Posterior vena cava (tissue), 2 donors: ENCODE measurements at regions not wholly inside any gene's neighbourhood (a gene's known extent, or its start where the extent isn't known, plus 50 kb on each side); places are given as distances from the start of the nearest gene placed in this dataset.

Source experiments
- DNase-seq: peaks from one replicate; pipeline ENCODE4 v3.0.0-alpha.2; 2020; ENCODE audit warnings: low spot score
- intact Hi-C, 2 donors: fragments of 100-400 bp; cut with DNase I; formaldehyde crosslinking; loops; one replicate each; pipeline versions ENCODE4 v1.14.1 to v1.14.2; 2022 to 2023
- donor health status: DM: yes; HTN: yes; CAD: no.
- donor health status: DM: yes; HTN: yes; CAD: no.

DNA sequence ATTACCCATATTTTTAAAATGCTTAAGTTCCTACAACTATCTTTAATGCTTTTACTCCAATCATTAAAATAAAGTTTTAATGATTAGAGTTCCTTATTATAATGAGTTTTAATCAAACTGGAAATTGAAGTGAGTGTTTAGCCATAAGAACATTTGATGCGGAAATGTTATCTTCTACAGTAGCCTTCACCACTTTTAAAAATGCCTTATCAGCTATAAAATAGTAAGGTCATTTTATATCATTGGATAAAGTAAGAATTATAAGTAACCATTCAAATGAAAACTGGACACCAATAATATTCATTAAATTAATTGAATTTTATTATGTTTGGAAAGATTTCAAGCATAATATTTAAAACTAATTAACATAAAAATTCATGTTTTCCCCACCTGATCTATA, 825.0 kb upstream of the ROBO1 start:
- DNase-seq: no peak
- intact Hi-C loops: no loop called here

DNA sequence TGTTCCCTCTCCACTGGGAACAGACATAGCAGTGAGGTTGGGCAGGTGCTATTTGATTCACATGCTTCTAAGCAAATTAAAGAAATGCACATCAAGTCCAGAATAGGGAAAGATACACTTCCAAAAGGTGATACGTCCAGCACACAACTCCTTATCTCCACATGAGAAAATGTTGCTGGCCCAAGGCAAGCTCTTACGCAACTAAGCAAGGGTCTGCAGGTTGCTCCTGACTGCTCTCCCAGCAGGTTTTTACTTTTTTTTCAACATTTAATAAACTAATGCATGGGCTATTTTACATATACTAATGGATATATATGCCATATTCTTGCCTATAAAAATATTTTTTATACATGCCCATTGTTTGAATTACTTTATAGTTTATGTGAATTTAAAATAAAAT, 818.5 kb upstream of the ROBO1 start:
- intact Hi-C loops: no loop called here
- DNase-seq: no peak

DNA sequence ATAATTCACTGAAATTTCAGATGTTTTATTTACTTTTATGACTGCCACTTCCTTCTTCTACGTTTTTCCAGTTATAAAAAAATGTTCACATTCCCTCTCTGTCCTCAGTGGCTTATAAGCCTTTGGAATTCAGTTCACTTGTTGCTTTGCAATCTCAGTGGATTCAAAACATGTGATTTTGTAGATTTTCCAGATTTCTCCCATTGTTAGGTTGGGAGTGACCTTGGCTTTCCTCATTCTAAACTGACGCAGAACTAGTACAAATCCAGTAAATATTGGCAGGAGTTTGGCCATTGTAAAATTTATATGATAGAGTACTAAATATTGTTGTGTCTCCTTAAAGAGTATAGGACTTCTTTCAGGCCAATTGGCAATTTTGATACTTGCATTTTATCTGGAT, 812.3 kb upstream of the ROBO1 start:
- DNase-seq: no peak
- intact Hi-C loops: no loop called here

DNA sequence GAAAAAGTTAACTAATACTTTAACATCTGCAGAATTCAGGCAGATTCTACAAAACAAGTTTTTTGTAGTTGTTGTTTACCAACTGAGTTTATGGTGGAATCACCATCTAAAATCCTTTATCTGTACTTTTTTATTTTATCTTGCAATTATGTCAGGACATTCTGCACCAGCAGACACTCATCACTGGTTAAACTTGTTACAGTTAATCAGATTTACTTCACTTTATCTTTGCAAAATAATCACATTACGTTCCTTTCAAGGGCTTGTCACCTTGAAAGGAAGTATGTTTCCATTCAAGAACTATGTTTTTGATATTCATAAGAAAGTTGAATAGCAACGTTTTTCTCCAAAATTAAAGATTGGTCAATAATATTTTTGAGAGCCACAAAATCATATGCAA, 796.6 kb upstream of the ROBO1 start:
- intact Hi-C loops: no loop called here
- DNase-seq: no peak

DNA sequence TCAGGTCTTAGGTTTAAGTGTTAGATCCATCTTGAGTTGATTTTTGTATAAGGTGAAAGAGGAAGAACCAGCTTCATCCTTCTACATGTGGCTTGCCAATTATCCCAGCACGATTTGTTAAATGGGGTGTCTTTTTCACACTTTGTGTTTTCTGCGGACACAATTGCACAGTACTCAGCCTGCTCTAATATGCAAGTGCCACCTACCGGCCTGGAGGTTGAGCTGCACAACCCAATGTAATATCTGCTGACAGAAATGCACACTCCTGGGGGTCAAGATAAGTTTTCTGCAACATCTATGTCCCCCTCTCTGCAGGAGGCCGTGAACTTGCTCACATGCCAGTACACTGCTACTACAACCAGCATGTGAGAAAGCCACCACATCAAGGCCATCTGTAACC, 791.9 kb upstream of the ROBO1 start:
- no peak for DNase-seq
- intact Hi-C loops: no loop called here

DNA sequence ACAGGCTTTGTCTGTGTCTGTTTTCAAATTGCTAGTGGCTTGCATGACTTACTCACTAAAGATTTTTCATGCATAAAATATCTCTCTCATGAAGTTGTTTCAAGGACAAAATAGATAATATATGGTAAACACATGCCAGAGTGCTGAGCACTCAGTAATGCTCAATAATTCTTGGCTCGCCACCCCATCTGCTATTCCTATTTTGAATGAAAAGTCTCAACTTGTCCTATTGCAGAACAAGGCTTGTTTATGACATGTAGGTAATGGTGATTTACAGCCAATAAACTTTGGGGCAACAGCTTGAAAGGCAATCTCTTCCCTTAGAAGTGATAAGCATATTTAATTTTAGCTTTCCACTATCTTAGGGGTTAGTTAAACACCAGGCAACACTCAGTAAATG, 789.0 kb upstream of the ROBO1 start:
- DNase-seq: no peak
- intact Hi-C loops: no loop called here

DNA sequence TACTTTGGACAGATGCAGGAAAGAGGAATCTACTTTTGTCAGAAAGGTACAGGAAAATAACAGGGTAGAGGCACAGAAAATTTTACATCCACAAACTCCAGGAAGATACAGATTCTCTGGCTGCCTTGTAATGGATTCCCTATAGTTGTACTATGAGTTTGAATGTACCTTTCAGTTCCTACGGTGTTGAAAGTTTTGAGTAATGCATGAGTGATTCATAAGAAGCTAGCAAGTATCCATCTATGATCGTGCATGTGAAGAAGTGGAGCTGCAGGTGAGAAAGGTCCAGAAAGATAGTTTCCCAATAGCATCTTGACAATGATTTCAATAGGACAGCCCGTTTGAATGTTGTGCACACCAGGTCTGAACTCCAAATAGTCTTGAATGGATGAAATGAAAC, 786.5 kb upstream of the ROBO1 start:
- DNase-seq: no peak
- intact Hi-C loops: no loop called here

DNA sequence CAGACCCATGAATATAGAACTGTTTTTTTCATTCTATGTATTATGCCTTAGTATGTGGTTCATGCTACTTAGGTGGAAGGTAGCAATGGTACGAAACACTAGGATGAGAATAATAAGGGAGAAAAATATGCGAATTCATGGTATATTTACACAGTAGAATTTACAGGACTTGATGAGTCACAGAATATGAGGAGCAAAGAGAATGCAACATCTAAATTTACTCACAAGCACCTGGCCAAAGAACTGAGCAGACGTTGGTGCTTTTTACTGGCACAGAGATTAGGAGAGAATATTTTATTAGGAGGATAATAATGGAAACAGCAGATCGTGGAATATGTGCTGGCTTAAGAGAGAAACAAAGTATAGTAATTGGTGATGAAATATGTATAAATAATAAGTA, 785.4 kb upstream of the ROBO1 start:
- DNase-seq: no peak
- intact Hi-C loops: no loop called here

DNA sequence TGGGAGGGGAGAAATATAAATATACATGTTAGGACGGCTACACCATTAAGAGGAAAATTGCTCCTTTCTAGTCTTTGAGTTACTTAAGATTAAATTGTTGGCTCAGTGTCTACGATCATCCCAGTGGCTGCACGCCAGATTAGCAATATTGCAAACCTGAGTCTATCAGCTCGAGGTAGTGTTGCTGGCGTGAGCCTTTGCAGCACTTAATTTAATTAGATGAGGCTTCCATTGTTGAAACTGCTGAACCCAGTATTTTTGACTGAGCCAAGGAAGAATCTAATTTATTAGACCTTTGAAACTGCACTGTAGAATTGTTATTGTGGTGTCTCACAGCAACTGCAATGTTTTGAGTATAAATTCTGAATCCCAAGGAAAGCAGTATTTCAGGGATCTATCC, 782.4 kb upstream of the ROBO1 start:
- no peak for DNase-seq
- intact Hi-C loops: no loop called here

DNA sequence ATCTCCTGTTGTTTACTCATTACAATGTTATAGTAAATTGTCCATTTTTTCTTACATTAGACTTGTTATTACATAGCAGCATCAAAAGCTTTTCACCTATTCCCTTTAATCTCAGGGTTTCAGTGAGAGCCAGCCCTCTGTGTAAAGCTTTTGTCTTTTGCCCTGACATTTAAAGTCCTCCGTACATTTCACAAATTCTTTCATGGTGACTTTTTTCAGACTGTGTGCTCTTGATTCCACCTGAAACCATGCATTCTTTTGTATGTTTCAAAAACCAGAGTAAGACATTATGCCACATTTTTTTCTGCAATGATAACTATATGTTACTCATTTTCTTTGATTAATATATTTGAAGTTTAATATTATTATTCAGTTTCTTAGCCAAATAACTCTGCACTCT, 781.4 kb upstream of the ROBO1 start:
- intact Hi-C loops: no loop called here

DNA sequence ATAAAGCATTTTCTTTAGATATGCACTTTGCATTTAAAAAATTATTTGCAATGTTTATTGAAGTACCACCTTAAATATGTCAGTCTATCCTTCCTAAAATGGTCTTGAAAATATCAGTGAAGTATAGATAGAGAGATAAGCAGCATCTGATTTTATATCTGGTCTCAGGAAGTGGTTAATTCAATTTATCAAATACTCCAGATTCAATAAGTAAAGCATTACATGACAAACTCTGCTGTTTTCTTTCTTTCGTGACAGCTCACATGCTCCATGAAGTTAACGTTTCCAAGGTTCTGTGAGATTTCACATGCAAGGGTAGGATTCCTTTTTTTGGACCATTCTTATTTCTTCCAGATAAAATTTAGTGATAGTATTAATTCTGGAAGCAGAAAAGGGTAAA, 775.4 kb upstream of the ROBO1 start:
- no peak for DNase-seq
- intact Hi-C loops: no loop called here

More for the DNA sequence above, 781.4 kb upstream of the ROBO1 start:
- DNase-seq: no peak

DNA sequence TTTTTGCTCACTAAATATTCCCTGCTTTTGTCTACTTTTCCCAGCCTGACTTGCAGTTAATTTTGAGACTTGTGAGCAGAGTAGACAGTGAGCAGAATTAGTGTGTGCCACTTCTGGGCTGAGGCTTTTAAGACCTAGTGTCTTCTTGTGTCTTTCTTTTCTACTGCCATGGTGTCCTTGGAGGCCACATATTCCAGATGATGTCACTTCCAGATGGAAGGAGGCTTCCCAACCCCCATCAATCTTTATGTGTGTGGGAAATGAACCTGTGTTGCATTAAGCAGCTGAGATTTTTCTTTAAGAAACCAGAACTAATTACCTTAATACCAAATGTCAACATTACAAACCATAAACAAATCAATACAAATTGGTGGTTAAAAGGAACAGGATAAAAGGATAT, 774.7 kb upstream of the ROBO1 start:
- intact Hi-C loops: no loop called here
- DNase-seq: no peak

DNA sequence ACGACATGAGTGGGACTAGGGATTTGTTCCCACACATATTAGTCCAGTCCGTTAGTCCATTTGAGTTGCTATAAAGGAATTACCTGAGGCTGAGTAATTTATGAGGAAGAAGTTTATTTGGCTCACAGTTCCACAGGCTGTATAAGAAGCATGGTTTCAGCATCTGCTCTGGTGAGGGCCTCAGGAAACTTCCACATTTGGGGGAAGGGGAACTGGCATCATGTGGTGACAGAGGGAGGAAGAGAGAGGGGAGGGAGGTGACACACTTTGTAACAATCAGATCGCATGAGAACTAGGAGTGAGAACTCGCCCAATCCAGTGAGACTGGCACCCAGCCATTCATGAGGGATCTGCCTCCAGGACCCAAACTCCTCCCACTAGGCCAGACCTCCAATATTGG, 769.9 kb upstream of the ROBO1 start:
- intact Hi-C loops: no loop called here
- DNase-seq: no peak

DNA sequence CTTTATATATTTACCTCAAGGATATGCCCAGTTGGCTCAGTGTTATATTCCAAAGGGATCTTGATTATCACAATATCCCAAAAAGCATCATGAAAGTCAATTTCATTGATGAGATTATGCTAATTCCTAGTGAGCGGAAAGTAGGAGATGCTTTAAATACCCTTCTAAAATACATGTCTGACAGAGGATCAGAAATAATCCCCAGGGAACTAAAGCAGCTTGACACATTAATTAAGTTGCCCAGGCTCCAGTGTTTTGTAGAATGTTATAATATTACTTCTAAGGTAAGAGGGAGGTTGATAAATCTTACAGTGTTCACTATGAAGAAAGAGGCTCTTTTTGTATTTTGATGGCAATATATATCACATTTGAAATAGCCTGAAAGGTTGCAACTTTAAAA, 767.5 kb upstream of the ROBO1 start:
- no peak for DNase-seq
- intact Hi-C loops: no loop called here

DNA sequence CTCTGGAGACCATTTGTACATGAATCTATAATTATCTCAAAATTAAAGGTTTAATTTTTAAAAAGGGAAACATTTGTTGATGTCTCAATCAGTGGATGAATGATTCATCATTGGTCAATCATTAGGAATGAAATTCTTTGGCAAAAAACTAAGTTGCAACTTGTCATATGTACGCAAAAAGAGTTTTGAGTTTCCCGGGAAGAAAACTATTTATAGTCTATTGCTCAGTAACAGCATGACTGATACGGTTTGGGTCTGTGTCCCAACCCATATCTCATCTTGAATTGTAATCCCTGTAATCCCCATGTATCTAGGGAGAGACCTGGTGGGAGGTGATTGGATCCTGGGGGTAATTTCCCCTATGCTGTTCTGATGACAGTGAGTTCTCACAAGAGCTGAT, 765.8 kb upstream of the ROBO1 start:
- DNase-seq: no peak

DNA sequence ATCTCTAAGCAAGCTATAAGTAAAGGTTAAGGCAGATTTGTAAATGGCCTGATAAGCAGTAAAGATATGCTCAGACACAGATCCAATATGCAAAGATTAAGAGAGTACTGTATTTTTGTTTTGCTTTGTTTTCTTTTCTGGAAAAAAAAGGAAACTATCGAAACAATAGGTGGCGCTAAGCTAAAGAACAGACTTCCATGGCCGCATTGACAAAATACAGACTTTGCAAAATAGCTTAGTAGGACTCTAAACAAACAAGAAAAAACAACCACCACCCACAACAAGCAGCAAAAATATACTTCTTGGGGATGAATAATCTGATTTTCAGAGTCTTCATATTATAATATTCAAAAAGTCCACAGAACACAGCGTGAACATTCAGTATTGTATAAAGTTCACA, 758.4 kb upstream of the ROBO1 start:
- DNase-seq: no peak
- intact Hi-C loops: no loop called here

More for the DNA sequence above, 765.8 kb upstream of the ROBO1 start:
- intact Hi-C loops: no loop called here

DNA sequence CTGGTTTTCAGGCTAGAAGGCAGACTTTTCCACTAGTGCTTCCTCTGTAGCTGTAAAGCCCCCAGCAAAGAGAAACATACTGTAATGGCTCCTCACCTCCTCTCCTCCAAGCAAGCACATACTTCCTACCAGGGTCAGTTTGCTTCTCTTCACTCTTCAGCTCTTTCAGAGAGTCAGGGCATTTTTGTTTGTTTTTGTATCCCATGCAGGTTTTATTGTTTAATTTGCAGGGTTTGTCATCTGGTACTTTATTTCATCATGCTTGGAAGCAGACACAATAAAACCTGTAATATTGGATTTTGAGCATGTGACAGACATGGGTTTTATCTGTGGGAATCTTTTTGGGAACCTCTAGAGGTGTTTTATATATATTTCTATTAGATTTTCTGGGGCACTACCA, 753.3 kb upstream of the ROBO1 start:
- intact Hi-C loops: no loop called here
- DNase-seq: no peak

DNA sequence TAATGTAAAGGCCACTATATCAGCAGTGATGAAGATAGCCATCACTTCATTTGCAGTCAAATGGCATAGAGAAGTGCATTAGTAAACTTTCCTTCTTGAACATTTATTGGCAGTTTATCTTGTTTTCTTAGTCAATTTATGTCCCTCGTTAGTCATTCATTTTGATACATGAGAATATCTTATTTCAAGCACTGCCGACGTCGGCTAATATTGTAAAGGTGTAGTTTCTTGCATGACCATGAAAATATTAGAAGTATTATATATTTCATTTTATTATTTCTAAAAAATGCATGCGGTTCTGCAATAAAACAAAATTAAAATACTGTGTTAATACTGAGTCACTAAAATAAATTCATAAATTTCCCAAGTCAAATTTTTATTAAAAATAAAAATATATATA, 751.6 kb upstream of the ROBO1 start:
- intact Hi-C loops: no loop called here
- DNase-seq: no peak

DNA sequence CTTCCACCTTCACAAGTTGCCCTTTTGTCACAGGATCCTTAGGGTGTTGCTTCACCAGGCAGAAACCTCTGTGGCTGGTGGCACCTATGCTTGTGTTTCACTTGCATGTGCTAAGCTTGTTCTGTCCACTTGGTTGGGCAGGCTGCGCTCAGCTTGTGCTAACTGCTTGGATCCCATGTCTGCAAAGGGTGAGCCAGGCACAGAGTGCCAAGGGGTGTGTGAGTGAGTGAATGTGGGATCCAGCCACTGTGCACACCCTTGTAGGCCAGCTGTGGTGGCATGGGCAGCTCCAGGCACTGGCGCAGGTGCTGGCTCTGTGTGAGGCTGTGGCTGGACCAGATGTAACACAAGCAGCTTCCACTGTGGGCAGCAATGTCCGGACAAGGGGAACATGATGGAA, 728.7 kb upstream of the ROBO1 start:
- intact Hi-C loops: no loop called here
- DNase-seq: no peak

DNA sequence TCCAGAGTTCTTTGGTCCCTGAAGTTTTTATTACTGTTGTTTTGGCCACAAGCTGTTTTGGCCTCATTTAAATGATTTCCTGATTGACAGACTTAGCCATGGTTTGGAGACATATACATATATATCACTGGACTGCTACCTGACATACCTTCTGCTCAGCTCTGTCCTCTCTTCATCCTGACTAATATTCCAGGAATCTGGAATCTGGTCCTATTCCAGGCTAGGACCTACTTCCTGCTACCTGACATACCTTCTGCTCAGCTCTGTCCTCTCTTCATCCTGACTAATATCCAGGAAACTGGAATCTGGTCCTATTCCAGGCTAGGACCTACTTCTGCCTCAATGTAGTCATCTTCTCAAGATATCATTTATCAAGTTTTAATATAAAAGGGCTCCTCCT, 724.4 kb upstream of the ROBO1 start:
- DNase-seq: no peak

DNA sequence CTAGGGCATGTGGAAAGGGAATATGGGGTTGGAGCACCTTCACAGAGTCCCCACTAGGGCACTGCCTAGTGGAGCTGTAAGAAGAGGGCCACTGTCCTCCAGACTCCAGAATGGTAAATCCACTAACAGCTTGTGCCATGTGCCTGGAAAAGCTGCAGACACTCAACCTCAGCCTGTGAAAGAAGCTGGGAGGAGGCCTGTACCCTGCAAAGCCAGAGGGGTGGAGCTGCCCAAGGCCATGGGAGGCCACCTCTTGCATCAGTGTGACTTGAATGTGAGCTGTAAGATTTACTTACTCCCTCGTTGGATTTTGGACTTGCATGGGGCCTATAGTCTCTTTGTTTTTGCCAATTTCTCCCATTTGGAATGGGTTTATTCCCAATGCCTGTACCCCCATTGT, 705.2 kb upstream of the ROBO1 start:
- DNase-seq: no peak
- intact Hi-C loops: no loop called here

More for the DNA sequence above, 724.4 kb upstream of the ROBO1 start:
- intact Hi-C loops: no loop called here

DNA sequence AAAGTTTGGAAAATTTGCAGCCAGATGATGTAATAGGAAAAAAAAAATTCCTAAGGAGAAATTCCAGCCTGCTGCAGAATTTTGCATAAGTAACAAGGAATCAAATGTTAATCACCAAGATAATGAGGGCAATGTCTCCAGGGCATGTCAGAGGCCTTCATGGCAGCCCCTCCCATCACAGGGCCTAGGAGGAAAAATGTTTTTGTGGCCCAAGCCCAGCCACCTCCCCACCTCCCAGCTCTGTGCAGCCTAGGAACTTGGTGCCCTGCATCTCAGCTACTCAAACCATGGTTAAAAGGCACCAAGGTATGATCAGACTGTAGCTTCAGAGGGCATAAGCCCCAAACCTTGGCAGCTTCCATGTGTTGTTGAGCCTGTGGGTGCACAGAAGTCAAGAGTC, 704.7 kb upstream of the ROBO1 start:
- no peak for DNase-seq
- intact Hi-C loops: no loop called here

DNA sequence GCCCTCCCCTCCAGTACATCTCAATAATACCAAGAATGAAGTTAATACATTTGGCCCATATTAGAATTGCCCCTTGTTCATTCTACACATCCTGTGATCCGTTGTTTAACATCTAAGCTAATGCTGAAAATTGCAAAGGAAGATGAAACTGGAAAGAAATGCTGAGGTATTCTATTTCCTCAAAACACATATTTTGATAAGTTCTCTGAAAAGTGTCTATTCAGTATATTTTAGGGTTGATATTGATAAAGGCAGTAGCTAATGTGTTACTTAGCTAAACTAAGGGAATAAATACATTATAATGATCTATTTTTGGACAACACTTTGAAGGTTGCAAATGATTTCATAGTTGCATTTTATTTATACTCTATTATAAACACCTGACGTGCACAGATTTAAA, 702.6 kb upstream of the ROBO1 start:
- DNase-seq: no peak
- intact Hi-C loops: no loop called here
